Endothelial cell of umbilical vein (primary cell): ENCODE measurements at regions not wholly inside any gene's neighbourhood (a gene's known extent, or its start where the extent isn't known, plus 50 kb on each side); places are given as distances from the start of the nearest gene placed in this dataset.

ENCODE experiments used
- BruUV-seq: library from RNA; stranded (reverse); fragments of 400-500 nt; replicated peaks from 2 replicates; lab custom pipeline; 2021; lab: Mats Ljungman, UMichigan
- CTCF ChIA-PET: fragments of 300-600, 350-600 bp; sonication (Branson Sonifier 250); formaldehyde crosslinking; loops from one replicate; lab custom pipeline; 2021; ENCODE audit warnings: antibody characterized with exemption, inconsistent platforms; lab: Charles Lee
- POLR2A ChIA-PET: fragments of 300-600, 350-600 bp; sonication (Branson Sonifier 250); formaldehyde crosslinking; loops from one replicate; lab custom pipeline; 2021; ENCODE audit warnings: antibody characterized with exemption, inconsistent platforms; lab: Charles Lee
- DNase-seq: peaks from one replicate; pipeline ENCODE4 v3.0.0-alpha.2; 2011; ENCODE audit warnings: low read depth, low spot score
- FAIRE-seq: peaks from 2 replicates; lab custom pipeline; 2011; peaks lifted over from hg19 to GRCh38; lab: Jason Lieb, UNC
- H2AFZ ChIP-seq: 2 replicates; pipeline ENCODE4 v1.6.0; 2012; ENCODE audit warnings: low read depth, low read length, control low read depth, inconsistent platforms
- H3K27ac ChIP-seq: 2 replicates; pipeline ENCODE4 v1.5.1; 2011; ENCODE audit warnings: low read depth, mild to moderate bottlenecking, control low read depth, low read length, moderate library complexity; ENCODE audit not compliant: insufficient read depth
- H3K27me3 ChIP-seq, 2 experiments: 2 replicates each; pipeline versions ENCODE4 v1.6.0 to v1.6.1; 2011; ENCODE audit warnings: low read length in 2 of 2, mixed read lengths in 1 of 2; ENCODE audit not compliant: control insufficient read depth in 2 of 2, insufficient read depth in 2 of 2
- H3K36me3 ChIP-seq, 2 experiments: 2 replicates in 1 of 2; 3 replicates in 1 of 2; pipeline ENCODE4 v1.5.1; 2011; ENCODE audit warnings: low read length in 2 of 2, mild to moderate bottlenecking in 1 of 2, moderate library complexity in 1 of 2; ENCODE audit not compliant: control insufficient read depth in 2 of 2, insufficient read depth in 2 of 2; ENCODE audit errors: extremely low read depth in 1 of 2
- H3K4me1 ChIP-seq: 3 replicates; pipeline ENCODE4 v1.5.1; 2011; ENCODE audit warnings: mild to moderate bottlenecking, low read length; ENCODE audit not compliant: control insufficient read depth, insufficient read depth; ENCODE audit errors: extremely low read depth
- H3K4me2 ChIP-seq: 2 replicates; pipeline ENCODE4 v1.6.1; 2011; ENCODE audit warnings: low read length, control low read depth, mixed read lengths; ENCODE audit not compliant: insufficient read depth
- H3K4me3 ChIP-seq, 3 experiments: fragments of 200-600 bp in 1 of 3; sonication (generic), shearing (Covaris generic) in 1 of 3; replicated peaks in 1 of 3; 2 replicates each; pipeline ENCODE4 v1.5.1; 2011 to 2016; ENCODE audit warnings: control low read depth in 3 of 3, low read length in 3 of 3, mild to moderate bottlenecking in 2 of 3, inconsistent platforms in 1 of 3, low read depth in 1 of 3, moderate library complexity in 1 of 3; ENCODE audit not compliant: insufficient read depth in 1 of 3
- H3K79me2 ChIP-seq: 2 replicates; pipeline ENCODE4 v1.6.0; 2012; ENCODE audit warnings: low read length, inconsistent platforms; ENCODE audit not compliant: control insufficient read depth, insufficient read depth
- H3K9ac ChIP-seq: replicated peaks from 2 replicates; pipeline ENCODE3; 2011; ENCODE audit warnings: low read length, control low read depth; ENCODE audit not compliant: insufficient read depth; ENCODE audit errors: extremely low read depth
- H3K9me1 ChIP-seq: replicated peaks from 3 replicates; pipeline ENCODE4 v1.6.0; 2011; ENCODE audit warnings: mild to moderate bottlenecking, low read length; ENCODE audit not compliant: control insufficient read depth, insufficient read depth; ENCODE audit errors: extremely low read depth
- H3K9me3 ChIP-seq: replicated peaks from 2 replicates; pipeline ENCODE4 v1.5.1; 2012; ENCODE audit warnings: low read length, inconsistent platforms; ENCODE audit not compliant: control insufficient read depth, insufficient read depth
- H4K20me1 ChIP-seq: replicated peaks from 2 replicates; pipeline ENCODE3; 2011; ENCODE audit warnings: mild to moderate bottlenecking, low read length; ENCODE audit not compliant: control insufficient read depth, insufficient read depth; ENCODE audit errors: extremely low read depth
- EZH2 ChIP-seq: IDR thresholded peaks from 2 replicates; pipeline ENCODE4 v1.6.1; 2012; ENCODE audit warnings: borderline replicate concordance, low read depth, mild to moderate bottlenecking, moderate library complexity, low read length, inconsistent platforms; ENCODE audit not compliant: severe bottlenecking
- FOS ChIP-seq: IDR thresholded peaks from 2 replicates; pipeline ENCODE4 v1.6.1; 2011; ENCODE audit warnings: mild to moderate bottlenecking, low read length, moderate library complexity, borderline replicate concordance; ENCODE audit not compliant: insufficient read depth
- GATA2 ChIP-seq: IDR thresholded peaks from 2 replicates; pipeline ENCODE4 v1.7.0; 2011; ENCODE audit warnings: low read depth, mild to moderate bottlenecking, moderate library complexity, mixed read lengths, low read length; ENCODE audit not compliant: insufficient read length, insufficient read depth
- JUN ChIP-seq: IDR thresholded peaks from 2 replicates; pipeline ENCODE4 v1.6.1; 2011; ENCODE audit warnings: borderline replicate concordance, low read depth; ENCODE audit not compliant: insufficient read length, insufficient read depth
- MYC ChIP-seq: IDR thresholded peaks from one replicate; pipeline ENCODE4 v1.6.1; 2011; ENCODE audit warnings: mild to moderate bottlenecking, low read depth, low read length
- POLR2A ChIP-seq: IDR thresholded peaks from 2 replicates; pipeline ENCODE4 v1.6.1; 2012; ENCODE audit warnings: low read depth, mild to moderate bottlenecking, control low read depth, low read length
- POLR2AphosphoS5 ChIP-seq: IDR thresholded peaks from 2 replicates; pipeline ENCODE4 v1.6.1; 2012; ENCODE audit warnings: low read depth, mild to moderate bottlenecking, control low read depth, low read length, moderate library complexity; ENCODE audit not compliant: insufficient read depth
- dilution Hi-C: fragments of 300-500 bp; cut with MboI; formaldehyde crosslinking; loops from one replicate; pipeline ENCODE4 v1.15.0; 2019; ENCODE audit warnings: low sequenced_read_pairs; ENCODE audit not compliant: extremely low pct_ligation_motif_present
- intact Hi-C: fragments of 100-400 bp; cut with micrococcal nuclease; formaldehyde crosslinking; loops from one replicate; pipeline ENCODE4 v1.10.0; 2022
- TF ChIP-seq, protein P1 (sequence below): IDR thresholded peaks from 2 replicates; pipeline ENCODE4 v1.6.1; 2011; ENCODE audit not compliant: insufficient read depth, insufficient read length
- TF ChIP-seq, protein P2 (sequence below), 2 donors: IDR thresholded peaks; 1 replicate in 1 of 2; 2 replicates in 1 of 2; pipeline ENCODE4 v1.5.1; 2011; ENCODE audit warnings: low read length in 2 of 2, mild to moderate bottlenecking in 2 of 2, moderate library complexity in 2 of 2, control low read depth in 1 of 2, inconsistent platforms in 1 of 2, low read depth in 1 of 2; ENCODE audit not compliant: insufficient read depth in 1 of 2; ENCODE audit errors: extremely low read depth in 1 of 2

DNA sequence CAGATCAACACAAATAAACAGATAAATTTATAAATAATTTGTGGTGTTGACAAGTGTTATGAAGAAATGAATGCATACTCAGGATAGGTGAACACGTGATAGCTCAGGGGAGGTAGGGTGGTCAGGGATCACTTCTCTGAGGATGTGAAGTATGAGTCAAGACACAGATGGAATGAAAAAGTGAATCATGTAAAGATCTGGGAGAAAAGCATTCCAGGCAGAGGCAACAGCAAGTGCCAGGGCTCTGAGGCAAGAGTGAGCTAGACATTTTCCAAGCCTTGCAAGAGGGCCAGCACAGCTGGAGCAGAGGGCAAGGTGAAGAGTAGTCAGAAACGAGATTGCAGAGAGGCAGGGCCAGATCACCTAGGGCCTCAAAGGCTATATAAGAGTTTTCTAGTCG lies 177.8 kb downstream of the WNT5A start:
- no peak for FAIRE-seq
- CTCF ChIA-PET: no interaction called here

More for the DNA sequence above, 177.8 kb downstream of the WNT5A start:
- no peak overlapping the region for H3K4me2 ChIP-seq
- no peak for DNase-seq
- H3K4me1 ChIP-seq: no peaks in the 10 kb centered on the region
- no peaks in the 10 kb centered on the region for H4K20me1 ChIP-seq
- no peak overlapping the region for H3K4me3 ChIP-seq
- no peaks in the 10 kb centered on the region for H3K36me3 ChIP-seq
- H3K79me2 ChIP-seq: no peaks in the 10 kb centered on the region
- H3K9me1 ChIP-seq: no peaks in the 10 kb centered on the region
- H3K27me3 ChIP-seq: no peaks in the 10 kb centered on the region
- dilution Hi-C loops: no loop called here
- no peak overlapping the region for H3K9ac ChIP-seq
- POLR2A ChIA-PET: no interaction called here
- no TSS peak for BruUV-seq
- no peaks in the 10 kb centered on the region for H3K9me3 ChIP-seq
- no peak overlapping the region for H3K27ac ChIP-seq
- H2AFZ ChIP-seq: no peak overlapping the region
- intact Hi-C loops: no loop called here
- TF ChIP-seq EZH2: no peak
- no peak for TF ChIP-seq FOS
- no peak for TF ChIP-seq MYC
- no peak for TF ChIP-seq GATA2
- TF ChIP-seq, protein P1, sequence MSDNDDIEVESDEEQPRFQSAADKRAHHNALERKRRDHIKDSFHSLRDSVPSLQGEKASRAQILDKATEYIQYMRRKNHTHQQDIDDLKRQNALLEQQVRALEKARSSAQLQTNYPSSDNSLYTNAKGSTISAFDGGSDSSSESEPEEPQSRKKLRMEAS: no peak
- no peak for TF ChIP-seq POLR2AphosphoS5
- TF ChIP-seq, protein P2, sequence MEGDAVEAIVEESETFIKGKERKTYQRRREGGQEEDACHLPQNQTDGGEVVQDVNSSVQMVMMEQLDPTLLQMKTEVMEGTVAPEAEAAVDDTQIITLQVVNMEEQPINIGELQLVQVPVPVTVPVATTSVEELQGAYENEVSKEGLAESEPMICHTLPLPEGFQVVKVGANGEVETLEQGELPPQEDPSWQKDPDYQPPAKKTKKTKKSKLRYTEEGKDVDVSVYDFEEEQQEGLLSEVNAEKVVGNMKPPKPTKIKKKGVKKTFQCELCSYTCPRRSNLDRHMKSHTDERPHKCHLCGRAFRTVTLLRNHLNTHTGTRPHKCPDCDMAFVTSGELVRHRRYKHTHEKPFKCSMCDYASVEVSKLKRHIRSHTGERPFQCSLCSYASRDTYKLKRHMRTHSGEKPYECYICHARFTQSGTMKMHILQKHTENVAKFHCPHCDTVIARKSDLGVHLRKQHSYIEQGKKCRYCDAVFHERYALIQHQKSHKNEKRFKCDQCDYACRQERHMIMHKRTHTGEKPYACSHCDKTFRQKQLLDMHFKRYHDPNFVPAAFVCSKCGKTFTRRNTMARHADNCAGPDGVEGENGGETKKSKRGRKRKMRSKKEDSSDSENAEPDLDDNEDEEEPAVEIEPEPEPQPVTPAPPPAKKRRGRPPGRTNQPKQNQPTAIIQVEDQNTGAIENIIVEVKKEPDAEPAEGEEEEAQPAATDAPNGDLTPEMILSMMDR (IDR thresholded peaks at IDR 0.05; ENCODE audit: extremely low read depth in 1 of 2, insufficient read depth in 1 of 2, low read depth in 1 of 2, low read length in 2 of 2): no peak
- no peak for TF ChIP-seq POLR2A
- no peak for TF ChIP-seq JUN
